H1 (cell line): ENCODE measurements at regions not wholly inside any gene's neighbourhood (a gene's known extent, or its start where the extent isn't known, plus 50 kb on each side); places are given as distances from the start of the nearest gene placed in this dataset.

ENCODE experiments used
- CTCF ChIA-PET: fragments of 300-600 bp; sonication (Branson Sonifier 250); formaldehyde crosslinking; loops from one replicate; lab custom pipeline; 2021; ENCODE audit not compliant: partially characterized antibody; lab: Charles Lee
- POLR2A ChIA-PET: fragments of 300-600 bp; sonication (Branson Sonifier 250); formaldehyde crosslinking; loops from one replicate; lab custom pipeline; 2021; ENCODE audit warnings: inconsistent platforms; ENCODE audit not compliant: partially characterized antibody; lab: Charles Lee
- DNase-seq, 2 experiments: peaks; one replicate each; pipeline versions ENCODE4 v3.0.0 to v3.0.0-alpha.2; 2010 to 2022; ENCODE audit warnings: low spot score in 2 of 2, low read depth in 1 of 2, mixed read lengths in 1 of 2
- FAIRE-seq: peaks from 2 replicates; lab custom pipeline; 2011; peaks lifted over from hg19 to GRCh38; lab: Jason Lieb, UNC
- H2AFZ ChIP-seq: 2 replicates; pipeline ENCODE4 v1.8.1; 2012; ENCODE audit warnings: low read length, inconsistent platforms
- H2AK5ac ChIP-seq: 2 replicates; pipeline ENCODE4 v1.6.1; 2013; ENCODE audit warnings: low read depth, low read length
- H2BK120ac ChIP-seq: replicated peaks from 2 replicates; pipeline ENCODE3; 2013; ENCODE audit warnings: low read depth, low read length, inconsistent platforms
- H2BK12ac ChIP-seq: 2 replicates; pipeline ENCODE4 v1.6.1; 2013; ENCODE audit warnings: low read depth, low read length
- H2BK15ac ChIP-seq: 2 replicates; pipeline ENCODE4 v1.6.1; 2013; ENCODE audit warnings: low read length
- H2BK20ac ChIP-seq: 2 replicates; pipeline ENCODE4 v1.6.1; 2013; ENCODE audit warnings: low read length
- H2BK5ac ChIP-seq: 2 replicates; pipeline ENCODE4 v1.6.1; 2013; ENCODE audit warnings: low read depth, low read length
- H3K14ac ChIP-seq: 2 replicates; pipeline ENCODE4 v1.6.1; 2013; ENCODE audit warnings: inconsistent platforms; ENCODE audit not compliant: insufficient read length
- H3K18ac ChIP-seq: 2 replicates; pipeline ENCODE4 v1.6.1; 2013; ENCODE audit warnings: low read length; ENCODE audit errors: extremely low read depth
- H3K23ac ChIP-seq: 2 replicates; pipeline ENCODE4 v1.6.1; 2013; ENCODE audit warnings: inconsistent platforms; ENCODE audit not compliant: insufficient read length
- H3K23me2 ChIP-seq: 2 replicates; pipeline ENCODE4 v1.6.1; 2013; ENCODE audit warnings: low read depth, low read length
- H3K27ac ChIP-seq: 2 replicates; pipeline ENCODE4 v1.6.1; 2011; ENCODE audit warnings: low read depth, low read length, inconsistent platforms
- H3K27me3 ChIP-seq, 4 experiments: replicated peaks in 1 of 4; 1 replicate in 1 of 4; 2 replicates in 3 of 4; pipeline versions ENCODE4 v1.6.1 to v1.8.1; 2011 to 2013; ENCODE audit warnings: low read length in 3 of 4, mild to moderate bottlenecking in 3 of 4, inconsistent platforms in 2 of 4, mixed read lengths in 2 of 4, moderate library complexity in 1 of 4; ENCODE audit not compliant: control insufficient read depth in 3 of 4, insufficient read depth in 3 of 4; ENCODE audit errors: extremely low read depth in 1 of 4
- H3K36me3 ChIP-seq, 4 experiments: 2 replicates each; pipeline versions ENCODE4 v1.6.1 to v1.8.1; 2011 to 2013; ENCODE audit warnings: mild to moderate bottlenecking in 4 of 4, low read length in 3 of 4, moderate library complexity in 2 of 4, control low read depth in 1 of 4, inconsistent platforms in 1 of 4; ENCODE audit not compliant: insufficient read depth in 4 of 4, control insufficient read depth in 2 of 4
- H3K4ac ChIP-seq: replicated peaks from 2 replicates; pipeline ENCODE3; 2013; ENCODE audit warnings: low read length, low read depth, mixed read lengths, inconsistent platforms; ENCODE audit not compliant: insufficient read length
- H3K4me1 ChIP-seq, 4 experiments: replicated peaks in 1 of 4; 1 replicate in 1 of 4; 2 replicates in 3 of 4; pipeline versions ENCODE4 v1.6.1 to v1.8.1; 2011 to 2013; ENCODE audit warnings: low read length in 3 of 4, inconsistent platforms in 2 of 4, mixed read lengths in 1 of 4; ENCODE audit not compliant: insufficient read depth in 4 of 4, control insufficient read depth in 3 of 4
- H3K4me2 ChIP-seq, 2 experiments: 2 replicates each; pipeline versions ENCODE4 v1.6.1 to v1.8.1; 2011 to 2013; ENCODE audit warnings: low read depth in 2 of 2, low read length in 2 of 2, control low read depth in 1 of 2, inconsistent platforms in 1 of 2, mild to moderate bottlenecking in 1 of 2; ENCODE audit not compliant: insufficient read depth in 1 of 2
- H3K4me3 ChIP-seq, 4 experiments: fragments of 200-600, 300-600 bp in 1 of 4; sonication (generic), shearing (Covaris generic), sonication (Bioruptor Twin) in 1 of 4; 2 replicates each; pipeline versions ENCODE4 v1.5.1 to v1.8.1; 2011 to 2016; ENCODE audit warnings: low read length in 4 of 4, low read depth in 3 of 4, control low read depth in 2 of 4, inconsistent platforms in 2 of 4, mild to moderate bottlenecking in 2 of 4, mixed read lengths in 1 of 4, moderate library complexity in 1 of 4; ENCODE audit not compliant: insufficient read depth in 2 of 4; ENCODE audit errors: extremely low read depth in 1 of 4
- H3K56ac ChIP-seq: replicated peaks from 2 replicates; pipeline ENCODE3; 2013; ENCODE audit warnings: low read depth, mild to moderate bottlenecking, mixed read lengths, low read length, inconsistent platforms; ENCODE audit not compliant: insufficient read length
- H3K79me1 ChIP-seq: 2 replicates; pipeline ENCODE4 v1.6.1; 2013; ENCODE audit warnings: low read depth, low read length, control low read depth
- H3K79me2 ChIP-seq, 2 experiments: 2 replicates each; pipeline versions ENCODE4 v1.6.1 to v1.8.1; 2012 to 2013; ENCODE audit warnings: low read length in 2 of 2, mild to moderate bottlenecking in 2 of 2, inconsistent platforms in 1 of 2; ENCODE audit not compliant: insufficient read depth in 2 of 2, control insufficient read depth in 1 of 2
- H3K9ac ChIP-seq, 4 experiments: replicated peaks in 1 of 4; 1 replicate in 1 of 4; 2 replicates in 3 of 4; pipeline versions ENCODE4 v1.6.1 to v1.8.1; 2011 to 2013; ENCODE audit warnings: low read depth in 3 of 4, low read length in 3 of 4, control low read depth in 2 of 4, mild to moderate bottlenecking in 2 of 4, moderate library complexity in 2 of 4, inconsistent platforms in 1 of 4; ENCODE audit errors: extremely low read depth in 1 of 4
- H3K9me3 ChIP-seq, 2 experiments: 2 replicates each; pipeline versions ENCODE4 v1.6.1 to v1.8.1; 2012 to 2013; ENCODE audit warnings: mild to moderate bottlenecking in 2 of 2, moderate library complexity in 2 of 2, control low read depth in 1 of 2, inconsistent platforms in 1 of 2, low read depth in 1 of 2, low read length in 1 of 2, mixed read lengths in 1 of 2; ENCODE audit not compliant: insufficient read depth in 2 of 2
- H4K20me1 ChIP-seq, 2 experiments: replicated peaks in 1 of 2; 2 replicates each; pipeline versions ENCODE3 to v1.8.1; 2011 to 2013; ENCODE audit warnings: inconsistent platforms in 2 of 2, low read length in 2 of 2, mild to moderate bottlenecking in 1 of 2; ENCODE audit not compliant: insufficient read depth in 2 of 2, control insufficient read depth in 1 of 2
- H4K5ac ChIP-seq: 2 replicates; pipeline ENCODE4 v1.6.1; 2013; ENCODE audit warnings: low read length, low read depth, mixed read lengths, inconsistent platforms; ENCODE audit not compliant: insufficient read length
- H4K8ac ChIP-seq: 2 replicates; pipeline ENCODE4 v1.8.0; 2013; ENCODE audit warnings: mild to moderate bottlenecking, moderate library complexity, low read length, inconsistent platforms; ENCODE audit not compliant: insufficient read depth; ENCODE audit errors: extremely low read depth
- H4K91ac ChIP-seq: replicated peaks from 2 replicates; pipeline ENCODE3; 2013; ENCODE audit warnings: low read length, mixed read lengths, inconsistent platforms; ENCODE audit not compliant: insufficient read length
- BACH1 ChIP-seq: IDR thresholded peaks from 2 replicates; pipeline ENCODE4 v1.6.1; 2012; ENCODE audit warnings: low read length, improper control_type of control experiment
- CBX5 ChIP-seq: fragments of 300-800, 300-1000 bp; sonication (generic); IDR thresholded peaks from 2 replicates; pipeline ENCODE4 v1.7.1; 2016; ENCODE audit warnings: antibody characterized with exemption, low read length, low read depth
- CEBPB ChIP-seq: IDR thresholded peaks from 2 replicates; pipeline ENCODE4 v1.6.1; 2012; ENCODE audit warnings: low read depth, low read length
- EGR1 ChIP-seq: IDR thresholded peaks from 2 replicates; pipeline ENCODE4 v1.6.1; 2011; ENCODE audit warnings: low read depth, low read length, borderline replicate concordance
- KDM1A ChIP-seq: fragments of 200-600, 300-600 bp; sonication (generic); IDR thresholded peaks from 2 replicates; pipeline ENCODE4 v1.7.1; 2016; ENCODE audit warnings: mild to moderate bottlenecking, low read length, borderline replicate concordance
- SP4 ChIP-seq: IDR thresholded peaks from 2 replicates; pipeline ENCODE4 v1.6.1; 2012; ENCODE audit warnings: low read length, inconsistent platforms
- SRF ChIP-seq: IDR thresholded peaks from 2 replicates; pipeline ENCODE4 v1.6.1; 2011; ENCODE audit warnings: mild to moderate bottlenecking, low read depth, low read length, moderate library complexity
- WGBS, 2 experiments: shearing (Covaris generic) in 1 of 2; methylation state at CpG; one replicate each; pipeline versions ENCODE4 v1.1.6 to v1.1.7; 2013 to 2015; ENCODE audit warnings: low lambda C conversion rate in 2 of 2, mixed read lengths in 2 of 2, inconsistent platforms in 1 of 2, low coverage in 1 of 2, missing lambda C conversion rate in 1 of 2; ENCODE audit not compliant: insufficient replicate concordance in 2 of 2, insufficient coverage in 1 of 2, insufficient read length in 1 of 2; ENCODE audit errors: extremely low coverage in 1 of 2, missing lambda C conversion rate in 1 of 2; 5-methylcytosine and 5-hydroxymethylcytosine counted together

DNA sequence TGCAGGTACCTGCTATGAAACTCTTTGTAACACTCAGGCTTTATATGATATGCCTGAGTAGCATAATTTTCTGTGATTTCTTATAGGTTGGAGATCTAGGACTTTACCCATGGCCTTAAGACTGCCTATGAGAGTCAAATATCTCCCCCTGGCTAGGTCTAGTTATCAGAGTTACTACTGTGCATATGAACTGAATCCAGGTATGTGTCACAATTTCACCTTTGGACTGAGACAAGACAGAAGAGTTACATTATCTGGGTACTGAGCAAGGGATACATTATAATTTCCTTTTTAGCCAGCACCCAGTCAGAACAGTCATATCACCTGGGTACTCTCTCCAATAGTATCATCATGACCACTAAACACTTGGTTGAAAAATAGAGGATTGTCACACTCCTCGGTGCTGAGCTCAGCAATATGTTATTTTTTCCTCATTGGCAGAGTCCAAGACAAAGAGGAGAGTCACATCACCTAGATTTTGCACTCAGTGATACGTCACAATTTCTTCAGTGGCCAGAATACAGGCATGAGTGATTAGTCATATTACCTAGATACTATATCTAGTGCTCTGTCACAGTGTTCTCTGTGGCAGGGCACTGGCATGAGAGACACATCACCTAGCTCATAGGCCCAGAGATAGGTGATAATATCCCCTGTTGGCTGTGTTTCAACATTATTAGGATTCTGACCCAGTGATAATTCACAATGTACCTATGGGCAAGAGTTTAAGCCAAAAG lies 1027.6 kb upstream of the AMELY start:
- H3K56ac ChIP-seq = no peak overlapping the region
- DNase-seq = no peak
- H3K36me3 ChIP-seq = no peaks in the 10 kb centered on the region
- no peak overlapping the region for H3K18ac ChIP-seq
- H2AFZ ChIP-seq = no peak overlapping the region
- no peak overlapping the region for H2BK15ac ChIP-seq
- H2AK5ac ChIP-seq = no peak overlapping the region
- H3K4ac ChIP-seq = no peak overlapping the region
- H3K4me3 ChIP-seq = no peak overlapping the region
- H3K9ac ChIP-seq = no peak overlapping the region
- H3K23ac ChIP-seq = no peak overlapping the region
- no peaks in the 10 kb centered on the region for H3K4me1 ChIP-seq
- no peak overlapping the region for H3K4me2 ChIP-seq
- no peak overlapping the region for H2BK5ac ChIP-seq
- H2BK120ac ChIP-seq = no peak overlapping the region
- no peak overlapping the region for H4K91ac ChIP-seq
- H4K20me1 ChIP-seq = no peaks in the 10 kb centered on the region
- no peak overlapping the region for H4K5ac ChIP-seq
- H3K9me3 ChIP-seq = peaks cover 5 to 50% of the 10 kb centered on the region in 2 experiments; a peak in 3 of 4 replicates
- ChIA-PET POLR2A (no interaction called here), CTCF (interaction anchor here (0.7 kb wide), 1 partner anchor 30 kb away, joined by 3 read pairs; no protein-coding TSS in a partner anchor)
- TF ChIP-seq KDM1A (no peak), CBX5 (no peak), EGR1 (no peak), BACH1 (no peak), SP4 (no peak), SRF (no peak), CEBPB (no peak)
- FAIRE-seq = no peak
- WGBS, 2 experiments = 75% methylated on average over 2 of the region's 2 CpGs; no CpG with 5 or more reads in 1 of the 2 experiments
- H3K23me2 ChIP-seq = no peaks in the 10 kb centered on the region
- no peak overlapping the region for H3K27ac ChIP-seq
- no peak overlapping the region for H3K14ac ChIP-seq
- no peak overlapping the region for H2BK12ac ChIP-seq
- H2BK20ac ChIP-seq = no peak overlapping the region
- no peaks in the 10 kb centered on the region for H3K27me3 ChIP-seq
- H3K79me1 ChIP-seq = no peaks in the 10 kb centered on the region
- no peak overlapping the region for H4K8ac ChIP-seq
- H3K79me2 ChIP-seq = no peaks in the 10 kb centered on the region
